Body of pancreas (tissue), 4 donors: ENCODE measurements at regions not wholly inside any gene's neighbourhood (a gene's known extent, or its start where the extent isn't known, plus 50 kb on each side); places are given as distances from the start of the nearest gene placed in this dataset.

Experiments
- ATAC-seq: fragments of 150-250 bp; one replicate; pipeline ENCODE4 v1.9.1; 2016
- DNase-seq, 4 donors: peaks; one replicate each; pipeline ENCODE4 v3.0.0-alpha.2; 2019
- H3K27ac ChIP-seq, 4 donors: fragments of 200-600 bp; sonication (generic); 1 replicate in 3 of 4; 2 replicates in 1 of 4; pipeline versions ENCODE4 v1.5.1 to v1.6.1; 2016 to 2019; ENCODE audit warnings: mild to moderate bottlenecking in 1 of 4, mixed read lengths in 1 of 4, moderate library complexity in 1 of 4
- H3K27me3 ChIP-seq, 2 donors: fragments of 200-600 bp; sonication (generic); one replicate each; pipeline ENCODE4 v1.6.0; 2016; ENCODE audit warnings: mild to moderate bottlenecking in 1 of 2
- H3K36me3 ChIP-seq, 2 donors: fragments of 200-600 bp; sonication (generic); replicated peaks in 1 of 2; 2 replicates each; pipeline ENCODE4 v1.5.1; 2016; ENCODE audit warnings: low read depth in 2 of 2; ENCODE audit not compliant: insufficient read depth in 1 of 2
- H3K4me1 ChIP-seq: fragments of 200-600 bp; sonication (generic); one replicate; pipeline ENCODE4 v1.6.0; 2016
- H3K4me3 ChIP-seq, 2 donors: fragments of 200-600 bp; sonication (generic); 1 replicate in 1 of 2; 2 replicates in 1 of 2; pipeline ENCODE4 v1.5.1; 2016 to 2019
- H3K9me3 ChIP-seq, 3 donors: fragments of 200-600 bp; sonication (generic); 1 replicate in 2 of 3; 2 replicates in 1 of 3; pipeline ENCODE4 v1.5.1; 2016
- CTCF ChIP-seq, 7 experiments: fragments of 450-650 bp in 4 of 7; fragments of 200-600 bp in 3 of 7; sonication (generic) in 3 of 7; IDR thresholded peaks; one replicate each; pipeline ENCODE4 v1.5.1; 2016 to 2019; ENCODE audit warnings: antibody characterized with exemption in 7 of 7
- POLR2A ChIP-seq, 3 donors: fragments of 450-650 bp; IDR thresholded peaks; one replicate each; pipeline ENCODE4 v1.6.1; 2016; ENCODE audit warnings: antibody characterized with exemption in 3 of 3, mild to moderate bottlenecking in 2 of 3
- WGBS, 2 donors: methylation state at CpG; one replicate each; pipeline ENCODE4 v1.1.5; 2017; 5-methylcytosine and 5-hydroxymethylcytosine counted together
- intact Hi-C: fragments of 100-400 bp; cut with DNase I; formaldehyde crosslinking; loops from one replicate; pipeline ENCODE4 v1.15.1; 2023

GRCh38 chr7:85770332-85770731 lies 583.5 kb upstream of the SEMA3D start:
- Histone ChIP-seq H3K4me3 (no peak overlapping the region), H3K4me1 (no peaks in the 10 kb centered on the region), H3K27me3 (no peaks in the 10 kb centered on the region), H3K9me3 (no peaks in the 10 kb centered on the region), H3K36me3 (no peaks in the 10 kb centered on the region), H3K27ac (no peak overlapping the region)
- WGBS, 2 donors = 77 to 85% methylated on average over 3 of the region's 3 CpGs
- ATAC-seq (no peak), DNase-seq (no peak)
- no peak for TF ChIP-seq POLR2A (IDR thresholded peaks at IDR 0.05)
- no peak for TF ChIP-seq CTCF (IDR thresholded peaks at IDR 0.05)
- intact Hi-C loops = no loop called here

GRCh38 chr7:85765698-85766298 lies 578.9 kb upstream of the SEMA3D start:
- no peaks in the 10 kb centered on the region for H3K36me3 ChIP-seq
- TF ChIP-seq CTCF (IDR thresholded peaks at IDR 0.05) = no peak
- no peak for TF ChIP-seq POLR2A (IDR thresholded peaks at IDR 0.05)
- no peaks in the 10 kb centered on the region for H3K27me3 ChIP-seq
- H3K27ac ChIP-seq = no peak overlapping the region
- intact Hi-C loops = no loop called here
- H3K4me3 ChIP-seq = no peak overlapping the region
- WGBS, 2 donors = 33 to 35% methylated on average over 11 of the region's 11 CpGs
- DNase-seq (no peak), ATAC-seq (no peak)
- no peaks in the 10 kb centered on the region for H3K9me3 ChIP-seq
- no peaks in the 10 kb centered on the region for H3K4me1 ChIP-seq

- no peaks in the 10 kb centered on the region for H3K36me3 ChIP-seq
- no peak overlapping the region for H3K4me3 ChIP-seq
- no peak overlapping the region for H3K27ac ChIP-seq
- 47 to 51% methylated on average over 2 of the region's 2 CpGs for WGBS, 2 donors
- no peaks in the 10 kb centered on the region for H3K27me3 ChIP-seq
- intact Hi-C loops = no loop called here
- TF ChIP-seq CTCF (IDR thresholded peaks at IDR 0.05) = no peak
- no peak for TF ChIP-seq POLR2A (IDR thresholded peaks at IDR 0.05)
- no peaks in the 10 kb centered on the region for H3K4me1 ChIP-seq
- DNase-seq (no peak), ATAC-seq (no peak)
- H3K9me3 ChIP-seq = no peaks in the 10 kb centered on the region
These were observed 577.2 kb upstream of the SEMA3D start for GRCh38 chr7:85764034-85764433.

GRCh38 chr7:85757348-85757747 lies 570.5 kb upstream of the SEMA3D start:
- Histone ChIP-seq H3K27ac (no peak overlapping the region), H3K9me3 (peaks cover 0 to 10% (median 0%) of the 10 kb centered on the region in 3 donors), H3K36me3 (no peaks in the 10 kb centered on the region), H3K27me3 (no peaks in the 10 kb centered on the region), H3K4me1 (no peaks in the 10 kb centered on the region), H3K4me3 (no peak overlapping the region)
- intact Hi-C loops = no loop called here
- TF ChIP-seq CTCF (IDR thresholded peaks at IDR 0.05) (no peak), POLR2A (IDR thresholded peaks at IDR 0.05) (no peak)
- 88% methylated on average over 1 of the region's 1 CpG for WGBS, 2 donors
- DNase-seq = no peak
- ATAC-seq = no peak

GRCh38 chr7:85750454-85750949 lies 563.6 kb upstream of the SEMA3D start:
- WGBS, 2 donors = 12 to 18% methylated on average over 14 of the region's 14 CpGs
- no peak overlapping the region for H3K27ac ChIP-seq
- no peaks in the 10 kb centered on the region for H3K4me1 ChIP-seq
- intact Hi-C loops = no loop called here
- H3K9me3 ChIP-seq = peaks cover 0 to 3% (median 0%) of the 10 kb centered on the region in 3 donors
- no peaks in the 10 kb centered on the region for H3K36me3 ChIP-seq
- TF ChIP-seq POLR2A (IDR thresholded peaks at IDR 0.05) = no peak
- TF ChIP-seq CTCF (IDR thresholded peaks at IDR 0.05) = peak; percentile 37 to 76 (median 67)
- no peaks in the 10 kb centered on the region for H3K27me3 ChIP-seq
- no peak overlapping the region for H3K4me3 ChIP-seq
- ATAC-seq (peak; percentile 77), DNase-seq (peak; percentile 54 to 69 (median 56))
